HepG2 (cell line): ENCODE measurements at regions not wholly inside any gene's neighbourhood (a gene's known extent, or its start where the extent isn't known, plus 50 kb on each side); places are given as distances from the start of the nearest gene placed in this dataset.
A peak's percentile ranks its signal among the peaks of the same experiment; 100 is the strongest.

ENCODE experiments used
- CREM ChIP-seq, 2 experiments: sonication (generic) in 1 of 2; formaldehyde crosslinking in 1 of 2; IDR thresholded peaks; 2 replicates each; pipeline versions ENCODE4 v1.4.0 to v1.6.1; 2016 to 2020; ENCODE audit warnings: antibody characterized with exemption in 1 of 2, mild to moderate bottlenecking in 1 of 2, missing genetic modification reagents in 1 of 2
- DNMT1 ChIP-seq: sonication (generic); formaldehyde crosslinking; IDR thresholded peaks from 2 replicates; pipeline ENCODE4 v1.5.1; 2020; ENCODE audit warnings: mild to moderate bottlenecking, missing genetic modification reagents
- DNMT3B ChIP-seq: conservative IDR thresholded peaks from 2 replicates; pipeline ENCODE4 v1.6.1; 2016; ENCODE audit warnings: missing biosample characterization, control low read depth
- EED ChIP-seq: sonication (generic); formaldehyde crosslinking; IDR thresholded peaks from 2 replicates; pipeline ENCODE4 v1.5.0; 2020; ENCODE audit warnings: mild to moderate bottlenecking, missing genetic modification reagents
- FUBP1 ChIP-seq: sonication (generic); formaldehyde crosslinking; IDR thresholded peaks from 2 replicates; pipeline ENCODE4 v1.5.1; 2020; ENCODE audit warnings: missing genetic modification reagents, mild to moderate bottlenecking, borderline replicate concordance
- NFAT5 ChIP-seq: sonication (generic); formaldehyde crosslinking; IDR thresholded peaks from 2 replicates; pipeline ENCODE4 v1.4.0; 2020; ENCODE audit warnings: missing genetic modification reagents
- SNRNP70 ChIP-seq: fragments of 200-400 bp; formaldehyde crosslinking; IDR thresholded peaks from 2 replicates; pipeline ENCODE4 v1.6.1; 2017; ENCODE audit warnings: mild to moderate bottlenecking, low read depth, low read length, moderate library complexity
- TCF7L2 ChIP-seq: IDR thresholded peaks from 2 replicates; pipeline ENCODE4 v1.6.1; 2011; ENCODE audit warnings: mild to moderate bottlenecking, low read depth, low read length, moderate library complexity
- ZFP62 ChIP-seq: sonication (generic); formaldehyde crosslinking; IDR thresholded peaks from 2 replicates; pipeline ENCODE4 v1.4.0; 2020; ENCODE audit warnings: missing genetic modification reagents
- ZNF124 ChIP-seq: sonication (generic); formaldehyde crosslinking; IDR thresholded peaks from 2 replicates; pipeline ENCODE4 v1.4.0; 2020; ENCODE audit warnings: missing genetic modification reagents
- ZNF230 ChIP-seq: sonication (generic); formaldehyde crosslinking; IDR thresholded peaks from 2 replicates; pipeline ENCODE4 v1.4.0; 2020; ENCODE audit warnings: mild to moderate bottlenecking, missing genetic modification reagents
- ZNF317 ChIP-seq: sonication (generic); formaldehyde crosslinking; IDR thresholded peaks from 2 replicates; pipeline ENCODE4 v1.5.0; 2020; ENCODE audit warnings: mild to moderate bottlenecking, missing genetic modification reagents
- ZNF703 ChIP-seq: sonication (generic); formaldehyde crosslinking; IDR thresholded peaks from 2 replicates; pipeline ENCODE4 v1.5.1; 2020; ENCODE audit warnings: missing genetic modification reagents, mild to moderate bottlenecking, moderate library complexity, borderline replicate concordance
- ZNF75D ChIP-seq: sonication (generic); formaldehyde crosslinking; IDR thresholded peaks from 2 replicates; pipeline ENCODE4 v1.8.1; 2023; ENCODE audit warnings: missing genetic modification reagents, mild to moderate bottlenecking, borderline replicate concordance
- ZNF839 ChIP-seq: sonication (generic); formaldehyde crosslinking; IDR thresholded peaks from 2 replicates; pipeline ENCODE4 v1.4.0; 2020; ENCODE audit warnings: missing genetic modification reagents, mild to moderate bottlenecking, borderline replicate concordance
- TF ChIP-seq, protein P1 (sequence below): sonication (generic); formaldehyde crosslinking; IDR thresholded peaks from 2 replicates; pipeline ENCODE4 v1.9.0; 2021; ENCODE audit warnings: missing genetic modification reagents, mild to moderate bottlenecking, borderline replicate concordance
- TF ChIP-seq, protein P2 (sequence below): fragments of 450-650 bp; IDR thresholded peaks from 2 replicates; pipeline ENCODE4 v1.6.1; 2017; ENCODE audit warnings: mild to moderate bottlenecking

DNA sequence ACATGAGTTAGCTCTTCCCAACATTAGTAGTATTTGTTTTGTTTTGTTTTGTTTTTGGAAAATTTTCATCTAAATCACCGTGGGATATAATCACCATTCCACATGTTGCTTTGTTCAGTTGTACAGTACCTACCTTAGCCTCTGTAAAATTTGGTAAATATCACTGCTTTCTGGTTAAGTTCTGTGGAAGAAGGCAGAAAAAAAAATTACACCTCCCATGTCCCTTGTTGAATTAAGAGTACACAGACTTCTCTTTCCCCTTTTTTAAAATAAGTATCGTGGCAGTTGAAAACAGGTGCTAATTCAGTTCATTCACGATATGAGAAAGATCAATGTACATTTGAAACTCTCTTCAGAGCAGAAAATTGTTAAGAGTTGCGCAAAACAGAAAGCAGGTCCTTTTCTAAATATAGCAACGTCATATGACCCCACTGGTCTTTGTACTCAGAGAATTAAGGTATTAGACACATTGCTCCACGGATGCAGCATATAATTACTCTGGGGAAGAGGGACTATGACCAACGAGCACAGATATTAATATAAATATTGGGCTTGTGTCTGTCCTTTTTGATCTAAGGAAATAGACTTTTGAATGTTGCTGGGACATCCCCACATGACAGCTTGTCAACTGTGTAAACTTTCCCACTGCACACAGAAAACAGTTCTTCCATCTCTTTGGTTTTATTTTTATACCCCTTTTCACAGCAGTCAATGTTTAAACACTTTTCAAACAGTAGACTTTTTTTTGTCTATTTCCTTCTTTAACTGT lies 58.6 kb upstream of the ZNF217 start (continued):
- TF ChIP-seq, protein P1, sequence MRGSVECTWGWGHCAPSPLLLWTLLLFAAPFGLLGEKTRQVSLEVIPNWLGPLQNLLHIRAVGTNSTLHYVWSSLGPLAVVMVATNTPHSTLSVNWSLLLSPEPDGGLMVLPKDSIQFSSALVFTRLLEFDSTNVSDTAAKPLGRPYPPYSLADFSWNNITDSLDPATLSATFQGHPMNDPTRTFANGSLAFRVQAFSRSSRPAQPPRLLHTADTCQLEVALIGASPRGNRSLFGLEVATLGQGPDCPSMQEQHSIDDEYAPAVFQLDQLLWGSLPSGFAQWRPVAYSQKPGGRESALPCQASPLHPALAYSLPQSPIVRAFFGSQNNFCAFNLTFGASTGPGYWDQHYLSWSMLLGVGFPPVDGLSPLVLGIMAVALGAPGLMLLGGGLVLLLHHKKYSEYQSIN (CRISPR knock-in tag) = no peak
- TF ChIP-seq, protein P2, sequence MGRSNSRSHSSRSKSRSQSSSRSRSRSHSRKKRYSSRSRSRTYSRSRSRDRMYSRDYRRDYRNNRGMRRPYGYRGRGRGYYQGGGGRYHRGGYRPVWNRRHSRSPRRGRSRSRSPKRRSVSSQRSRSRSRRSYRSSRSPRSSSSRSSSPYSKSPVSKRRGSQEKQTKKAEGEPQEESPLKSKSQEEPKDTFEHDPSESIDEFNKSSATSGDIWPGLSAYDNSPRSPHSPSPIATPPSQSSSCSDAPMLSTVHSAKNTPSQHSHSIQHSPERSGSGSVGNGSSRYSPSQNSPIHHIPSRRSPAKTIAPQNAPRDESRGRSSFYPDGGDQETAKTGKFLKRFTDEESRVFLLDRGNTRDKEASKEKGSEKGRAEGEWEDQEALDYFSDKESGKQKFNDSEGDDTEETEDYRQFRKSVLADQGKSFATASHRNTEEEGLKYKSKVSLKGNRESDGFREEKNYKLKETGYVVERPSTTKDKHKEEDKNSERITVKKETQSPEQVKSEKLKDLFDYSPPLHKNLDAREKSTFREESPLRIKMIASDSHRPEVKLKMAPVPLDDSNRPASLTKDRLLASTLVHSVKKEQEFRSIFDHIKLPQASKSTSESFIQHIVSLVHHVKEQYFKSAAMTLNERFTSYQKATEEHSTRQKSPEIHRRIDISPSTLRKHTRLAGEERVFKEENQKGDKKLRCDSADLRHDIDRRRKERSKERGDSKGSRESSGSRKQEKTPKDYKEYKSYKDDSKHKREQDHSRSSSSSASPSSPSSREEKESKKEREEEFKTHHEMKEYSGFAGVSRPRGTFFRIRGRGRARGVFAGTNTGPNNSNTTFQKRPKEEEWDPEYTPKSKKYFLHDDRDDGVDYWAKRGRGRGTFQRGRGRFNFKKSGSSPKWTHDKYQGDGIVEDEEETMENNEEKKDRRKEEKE = no peak
- no peak for TF ChIP-seq ZNF839 (CRISPR knock-in tag)
- no peak for TF ChIP-seq ZFP62 (CRISPR knock-in tag)
- TF ChIP-seq FUBP1 (CRISPR knock-in tag) = no peak
- peak; percentile 53; the same call in 1 of the 2 replicates for TF ChIP-seq TCF7L2
- peak; percentile 96 for TF ChIP-seq ZNF317 (CRISPR knock-in tag)
- no peak for TF ChIP-seq EED (CRISPR knock-in tag)
- TF ChIP-seq ZNF230 = no peak
- no peak for TF ChIP-seq NFAT5 (CRISPR knock-in tag)
- no peak for TF ChIP-seq ZNF703
- peak; percentile 73; the same call in 1 of the 2 replicates for TF ChIP-seq DNMT3B
- no peak for TF ChIP-seq ZNF75D (CRISPR knock-in tag)
- peak; percentile 94 for TF ChIP-seq CREM (IDR thresholded peaks at IDR 0.05)
- TF ChIP-seq CREM (CRISPR knock-in tag; IDR thresholded peaks at IDR 0.05) = no peak
- no peak for TF ChIP-seq SNRNP70
- no peak for TF ChIP-seq DNMT1 (CRISPR knock-in tag)
- peak; percentile 57 for TF ChIP-seq ZNF124 (CRISPR knock-in tag)
